ENCODE measurements at regions not wholly inside any gene's neighbourhood (a gene's known extent, or its start where the extent isn't known, plus 50 kb on each side); places are given as distances from the start of the nearest gene placed in this dataset.

GRCh38 chrX:20382082-20382481 lies 115.4 kb upstream of the RPS6KA3 start:
- no peak for DNase-seq

DNA sequence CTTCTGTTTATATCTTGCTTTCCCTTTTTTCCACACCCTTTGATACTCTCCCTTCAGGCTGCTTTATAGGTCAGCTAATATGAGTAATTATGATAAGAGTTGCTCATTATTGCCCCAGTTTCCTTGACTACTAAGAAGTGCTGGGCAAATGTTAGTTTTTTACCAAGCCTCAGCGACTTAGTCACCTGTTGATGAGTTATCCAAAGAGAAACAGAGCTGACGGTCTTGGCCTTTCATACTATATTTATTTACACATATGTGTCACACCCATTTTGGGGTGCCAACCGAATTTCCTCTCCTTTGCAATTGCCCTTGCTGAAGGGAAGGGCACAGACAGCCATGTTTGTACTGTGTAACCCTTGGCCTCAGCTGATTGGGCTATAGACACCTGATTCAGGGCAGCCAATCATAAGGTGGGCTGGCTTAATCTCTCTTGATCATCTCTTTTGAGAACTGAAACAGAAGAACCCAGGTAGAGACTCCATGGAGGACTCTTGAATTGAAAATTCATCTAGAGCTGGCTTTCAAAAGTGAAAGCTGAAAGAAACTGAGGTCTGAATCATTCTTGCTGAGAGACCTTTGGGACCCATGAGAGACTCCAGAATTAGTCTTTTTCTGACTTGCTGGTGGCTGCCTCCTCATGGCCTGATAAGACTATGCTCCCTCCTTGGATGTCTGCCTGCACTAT lies 111.7 kb upstream of the RPS6KA3 start:
- DNase-seq = no peak

DNA sequence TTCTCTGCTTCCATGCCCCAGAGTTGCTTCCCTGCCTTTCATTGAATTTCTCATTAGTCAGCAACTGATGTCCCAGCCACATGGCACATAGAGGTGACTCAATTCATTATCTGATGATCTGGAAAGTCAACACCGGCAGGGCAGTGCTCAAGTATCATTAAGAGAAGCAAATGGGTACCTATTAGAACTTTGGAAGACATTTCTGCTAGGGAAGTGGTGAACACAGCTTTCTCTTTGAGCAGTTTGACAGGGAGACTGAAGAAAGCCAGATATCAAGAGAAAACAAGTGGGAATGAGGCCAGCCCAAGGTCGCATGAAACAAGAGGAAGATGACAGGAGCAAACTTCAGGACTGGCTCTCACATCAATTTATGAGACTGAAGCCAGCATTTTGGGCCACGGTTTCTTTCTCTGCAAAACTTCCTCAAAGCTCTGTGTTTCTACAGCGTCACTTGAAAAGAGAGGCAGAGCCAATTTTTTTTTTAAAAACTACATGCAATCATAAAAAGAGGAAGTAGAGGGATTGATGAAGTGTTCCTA lies 108.3 kb upstream of the RPS6KA3 start:
- DNase-seq = no peak

DNA sequence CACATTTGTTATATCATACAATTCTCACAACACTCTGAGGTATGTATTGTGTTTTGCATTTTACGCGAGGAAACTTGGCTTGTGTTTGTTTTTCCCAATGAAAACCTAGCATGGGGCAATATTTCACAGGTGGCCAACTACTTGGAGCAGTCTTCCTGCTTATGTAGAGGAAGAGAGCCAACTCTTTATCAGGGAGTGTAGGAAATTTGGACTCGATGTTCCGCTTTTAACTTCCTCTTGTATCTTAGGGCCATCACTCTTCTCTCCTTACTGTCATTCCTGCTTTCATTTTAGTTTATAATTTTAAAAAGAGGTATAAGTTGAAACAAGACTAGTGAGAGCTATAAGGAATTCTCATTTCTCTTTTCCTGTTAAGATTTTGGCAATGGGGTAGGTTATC lies 107.7 kb upstream of the RPS6KA3 start:
- DNase-seq = no peak

DNA sequence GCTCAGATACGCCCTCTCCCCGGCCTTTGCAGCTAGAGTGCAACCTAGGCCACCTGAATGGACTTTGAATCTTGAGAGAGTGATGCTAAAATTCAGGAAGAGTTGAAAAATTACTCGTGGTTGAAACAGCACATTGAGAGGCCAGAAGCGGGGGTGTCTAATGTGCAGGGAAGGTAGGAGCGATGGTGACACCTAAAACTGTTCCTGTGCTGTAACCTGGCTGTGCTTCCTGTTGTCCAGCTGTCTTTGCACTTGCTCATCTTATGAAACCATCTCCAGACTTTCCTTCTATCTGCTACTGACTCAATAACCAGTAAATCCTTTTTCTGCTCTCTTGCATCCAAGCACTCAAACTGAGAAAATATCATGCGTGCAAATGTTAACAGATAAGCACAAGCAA lies 106.4 kb upstream of the RPS6KA3 start:
- no peak for DNase-seq

DNA sequence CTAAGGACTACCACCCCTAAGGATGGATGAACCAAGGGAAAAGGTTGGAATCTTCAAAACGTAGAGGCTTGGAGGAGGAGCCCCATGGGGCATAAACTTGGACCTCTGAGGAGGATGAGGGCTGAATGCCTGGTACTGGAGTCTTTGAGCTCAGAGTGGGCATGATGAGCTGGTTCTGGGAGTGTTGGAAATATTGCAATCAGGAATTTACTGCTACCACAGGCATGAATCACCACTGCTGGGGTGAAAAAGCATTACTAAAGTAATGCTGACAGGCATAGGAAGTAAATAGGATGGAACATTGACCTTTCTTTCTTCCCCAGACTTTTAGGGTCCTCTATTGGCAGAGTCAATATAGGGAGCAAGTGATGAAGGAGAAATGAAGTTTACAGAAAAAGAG lies 105.8 kb upstream of the RPS6KA3 start:
- no peak for DNase-seq

GRCh38 chrX:20369468-20369867 lies 102.8 kb upstream of the RPS6KA3 start:
- no peak for DNase-seq

DNA sequence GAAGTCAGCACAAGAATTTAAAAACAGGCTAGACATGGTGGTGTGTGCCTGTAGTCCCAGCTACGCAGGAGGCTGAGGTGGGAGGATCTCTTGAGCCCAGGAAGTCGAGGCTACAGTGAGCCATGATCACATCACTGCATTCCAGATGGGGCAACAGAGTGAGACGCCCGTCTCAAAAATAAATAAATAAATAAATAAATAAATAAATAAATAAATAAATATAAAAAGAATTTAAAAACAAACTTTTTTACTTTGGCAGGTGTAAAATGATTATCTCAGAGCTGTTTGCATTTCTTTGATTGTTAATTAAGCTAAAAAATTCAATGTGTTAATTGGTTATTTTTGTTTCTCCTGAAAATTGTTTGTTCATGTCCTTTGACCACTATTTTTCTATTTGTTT lies 97.5 kb upstream of the RPS6KA3 start:
- DNase-seq = no peak

GRCh38 chrX:20363275-20363674 lies 96.6 kb upstream of the RPS6KA3 start:
- DNase-seq = no peak

- DNase-seq = peak; percentile 41 to 73 (median 49)
These were observed 95.9 kb upstream of the RPS6KA3 start for GRCh38 chrX:20362268-20363267.

GRCh38 chrX:20361890-20362262 lies 95.2 kb upstream of the RPS6KA3 start:
- peak in 2 of 3 donors; percentile 21 to 32 for DNase-seq

- DNase-seq = peak in 2 of 3 donors; percentile 25 to 32
These were observed 94.6 kb upstream of the RPS6KA3 start for GRCh38 chrX:20361081-20361889.

GRCh38 chrX:20355187-20355586 lies 88.5 kb upstream of the RPS6KA3 start:
- DNase-seq = no peak

- no peak for DNase-seq
These were observed 87.8 kb upstream of the RPS6KA3 start for GRCh38 chrX:20354505-20354904.

DNA sequence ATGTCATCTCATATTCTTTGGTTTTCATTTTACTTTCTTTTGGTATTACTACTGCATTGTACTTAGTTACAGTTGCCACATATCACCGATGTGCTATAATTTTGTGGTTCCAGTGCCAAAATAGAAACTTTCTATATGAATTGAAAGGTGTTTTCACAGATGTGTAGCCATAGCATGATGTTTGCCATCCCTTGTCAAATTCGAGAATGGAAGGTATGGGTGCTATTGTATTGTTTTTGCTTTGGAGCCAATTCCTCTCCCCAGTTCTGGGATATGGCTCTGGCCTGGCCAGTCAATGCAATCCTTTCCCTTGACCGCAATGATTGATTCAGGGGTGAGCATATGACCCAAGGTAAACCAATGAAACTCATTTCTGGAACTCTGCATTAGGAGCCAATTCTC lies 86.2 kb upstream of the RPS6KA3 start:
- no peak for DNase-seq

- no peak for DNase-seq
These were observed 85.8 kb upstream of the RPS6KA3 start for GRCh38 chrX:20352504-20352903.

GRCh38 chrX:20350596-20350995 lies 83.9 kb upstream of the RPS6KA3 start:
- no peak for DNase-seq

DNA sequence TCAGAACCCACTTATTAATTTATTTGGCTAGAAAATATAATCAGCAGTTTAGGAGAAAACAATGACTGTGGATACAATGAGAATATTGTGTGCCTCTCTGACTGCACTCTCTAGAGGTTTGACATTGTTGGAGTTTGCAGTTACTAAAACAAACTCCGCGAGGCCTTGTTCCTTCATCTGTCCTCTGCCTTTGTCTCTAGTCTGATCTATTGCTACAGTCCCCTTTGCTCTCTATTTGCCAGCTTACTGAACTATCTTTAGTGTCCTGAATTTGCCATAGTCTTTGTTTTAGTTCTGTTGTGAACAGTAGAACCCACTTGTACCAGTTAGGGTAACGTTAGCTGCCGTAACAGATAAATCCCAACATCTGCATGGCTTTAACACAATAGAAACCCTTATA lies 81.4 kb upstream of the RPS6KA3 start:
- DNase-seq = no peak

GRCh38 chrX:20347481-20347880 lies 80.8 kb upstream of the RPS6KA3 start:
- peak in 2 of 3 donors; percentile 14 to 61 for DNase-seq

DNA sequence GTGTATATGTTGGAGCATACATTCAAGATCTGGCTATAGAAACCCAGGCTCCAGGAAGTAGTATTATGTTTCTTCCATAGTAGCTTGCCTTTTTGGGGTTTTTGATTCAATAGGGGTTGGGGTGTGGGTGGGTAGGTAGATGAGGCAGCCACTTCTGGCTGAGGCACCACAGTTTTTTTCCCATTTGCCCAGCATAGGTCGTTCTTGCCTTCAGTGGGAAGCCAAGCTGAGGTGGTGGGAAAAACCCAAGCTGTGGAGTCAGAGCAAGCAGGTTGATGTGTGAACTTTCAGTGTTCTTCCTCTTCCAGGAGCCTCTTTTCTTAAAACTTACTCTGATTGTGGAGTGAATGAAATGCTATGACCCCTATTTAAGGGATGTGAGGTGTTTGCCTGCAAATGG lies 67.0 kb upstream of the RPS6KA3 start:
- no peak for DNase-seq

DNA sequence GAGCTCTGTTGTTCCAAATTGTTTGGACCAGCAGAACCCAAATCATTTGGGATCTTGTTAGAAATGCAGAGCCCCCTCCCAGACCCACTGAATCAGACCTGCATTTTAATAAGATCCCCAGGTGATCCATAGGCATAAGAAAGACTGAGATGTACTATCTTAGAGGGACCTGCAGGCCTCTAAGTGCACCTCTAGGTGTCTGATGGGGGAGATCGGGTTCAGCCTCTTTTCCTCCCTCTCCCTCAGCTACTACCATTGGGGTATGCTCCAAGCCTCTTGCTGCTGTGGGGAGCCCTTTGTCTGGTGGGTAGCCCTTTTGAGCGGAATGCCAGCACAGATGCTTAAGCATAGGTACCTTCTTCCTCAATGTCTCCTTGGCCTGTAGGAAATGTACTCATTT lies 63.8 kb upstream of the RPS6KA3 start:
- no peak for DNase-seq

GRCh38 chrX:20329435-20329834 lies 62.7 kb upstream of the RPS6KA3 start:
- DNase-seq = no peak

All from muscle of back (tissue), 3 donors.